T-helper 17 cell (primary cell): ENCODE measurements at regions not wholly inside any gene's neighbourhood (a gene's known extent, or its start where the extent isn't known, plus 50 kb on each side); places are given as distances from the start of the nearest gene placed in this dataset.
"Not testable (repeated sequence)": the region's sequence is repeated elsewhere in the genome, so short reads cannot be mapped to it uniquely, and the experiment has no call there.

ENCODE experiments used
- ATAC-seq: fragments of 150-1000 bp; cut with Tn5 transposase; 2 replicates; pipeline ENCODE4 v1.10.0; 2021; ENCODE audit warnings: mild to moderate bottlenecking, moderate library complexity
- DNase-seq, 3 donors: peaks; one replicate each; pipeline versions ENCODE4 v3.0.0 to v3.0.0-alpha.2; 2020 to 2021
- H3K9me3 ChIP-seq: one replicate; pipeline ENCODE4 v1.7.0; 2013; ENCODE audit warnings: low read length, mild to moderate bottlenecking; ENCODE audit not compliant: control insufficient read depth, poor library complexity, severe bottlenecking
- H3K27ac Mint-ChIP-seq: one replicate; pipeline ENCODE4 v1.8.0; 2022; ENCODE audit warnings: mild to moderate bottlenecking, moderate library complexity, mixed read lengths
- H3K27me3 Mint-ChIP-seq: one replicate; pipeline ENCODE4 v1.8.0; 2022; ENCODE audit warnings: mixed read lengths
- H3K36me3 Mint-ChIP-seq: one replicate; pipeline ENCODE4 v1.8.0; 2022; ENCODE audit warnings: low read depth, mixed read lengths
- H3K4me1 Mint-ChIP-seq: one replicate; pipeline ENCODE4 v1.8.0; 2022; ENCODE audit warnings: mild to moderate bottlenecking, mixed read lengths
- H3K4me3 Mint-ChIP-seq: one replicate; pipeline ENCODE4 v1.8.0; 2022; ENCODE audit warnings: mild to moderate bottlenecking, moderate library complexity, mixed read lengths

- not testable (repeated sequence) for ATAC-seq, H3K27ac Mint-ChIP-seq, H3K4me1 Mint-ChIP-seq, H3K9me3 ChIP-seq, H3K36me3 Mint-ChIP-seq, H3K27me3 Mint-ChIP-seq, H3K4me3 Mint-ChIP-seq, DNase-seq
These were observed 294.6 kb downstream of the CCDC74A start for GRCh38 chr2:131822237-131822721.

GRCh38 chr2:131823058-131823457 lies 295.4 kb downstream of the CCDC74A start:
- H3K27me3 Mint-ChIP-seq, H3K4me3 Mint-ChIP-seq, H3K9me3 ChIP-seq, DNase-seq, H3K36me3 Mint-ChIP-seq, H3K27ac Mint-ChIP-seq, ATAC-seq, H3K4me1 Mint-ChIP-seq: not testable (repeated sequence)

GRCh38 chr2:131824986-131825385 lies 297.3 kb downstream of the CCDC74A start:
- H3K27ac Mint-ChIP-seq, H3K4me1 Mint-ChIP-seq, DNase-seq, H3K36me3 Mint-ChIP-seq, H3K9me3 ChIP-seq, H3K27me3 Mint-ChIP-seq, H3K4me3 Mint-ChIP-seq, ATAC-seq: not testable (repeated sequence)

- H3K27ac Mint-ChIP-seq = no peak overlapping the region
- no peak overlapping the region for H3K4me3 Mint-ChIP-seq
- no peaks in the 10 kb centered on the region for H3K9me3 ChIP-seq
- no peaks in the 10 kb centered on the region for H3K4me1 Mint-ChIP-seq
- no peaks in the 10 kb centered on the region for H3K27me3 Mint-ChIP-seq
- ATAC-seq (no peak), DNase-seq (no peak)
- H3K36me3 Mint-ChIP-seq = no peaks in the 10 kb centered on the region
These were observed 299.9 kb downstream of the CCDC74A start for GRCh38 chr2:131827481-131828163.

GRCh38 chr2:131828164-131828561 lies 300.5 kb downstream of the CCDC74A start:
- no peaks in the 10 kb centered on the region for H3K36me3 Mint-ChIP-seq
- no peaks in the 10 kb centered on the region for H3K9me3 ChIP-seq
- no peak overlapping the region for H3K27ac Mint-ChIP-seq
- no peaks in the 10 kb centered on the region for H3K4me1 Mint-ChIP-seq
- H3K4me3 Mint-ChIP-seq = no peak overlapping the region
- ATAC-seq (no peak), DNase-seq (no peak)
- no peaks in the 10 kb centered on the region for H3K27me3 Mint-ChIP-seq

GRCh38 chr2:131828633-131829455 lies 301.2 kb downstream of the CCDC74A start:
- not testable (repeated sequence) for DNase-seq, H3K4me1 Mint-ChIP-seq, ATAC-seq, H3K4me3 Mint-ChIP-seq, H3K36me3 Mint-ChIP-seq, H3K27me3 Mint-ChIP-seq, H3K27ac Mint-ChIP-seq, H3K9me3 ChIP-seq

GRCh38 chr2:131829456-131830241 lies 302.0 kb downstream of the CCDC74A start:
- H3K27me3 Mint-ChIP-seq, H3K27ac Mint-ChIP-seq, H3K36me3 Mint-ChIP-seq, H3K4me3 Mint-ChIP-seq, H3K9me3 ChIP-seq, H3K4me1 Mint-ChIP-seq, ATAC-seq, DNase-seq: not testable (repeated sequence)

- H3K4me3 Mint-ChIP-seq, H3K9me3 ChIP-seq, H3K36me3 Mint-ChIP-seq, H3K4me1 Mint-ChIP-seq, H3K27ac Mint-ChIP-seq, H3K27me3 Mint-ChIP-seq, ATAC-seq, DNase-seq: not testable (repeated sequence)
These were observed 302.7 kb downstream of the CCDC74A start for GRCh38 chr2:131830242-131830945.

GRCh38 chr2:131830946-131831310 lies 303.2 kb downstream of the CCDC74A start:
- not testable (repeated sequence) for H3K4me3 Mint-ChIP-seq, DNase-seq, H3K9me3 ChIP-seq, H3K27ac Mint-ChIP-seq, ATAC-seq, H3K4me1 Mint-ChIP-seq, H3K36me3 Mint-ChIP-seq, H3K27me3 Mint-ChIP-seq

GRCh38 chr2:131831450-131832208 lies 303.9 kb downstream of the CCDC74A start:
- not testable (repeated sequence) for H3K27ac Mint-ChIP-seq, ATAC-seq, H3K4me3 Mint-ChIP-seq

GRCh38 chr2:131832209-131832780 lies 304.6 kb downstream of the CCDC74A start:
- not testable (repeated sequence) for H3K27ac Mint-ChIP-seq

More at GRCh38 chr2:131831450-131832208, 303.9 kb downstream of the CCDC74A start:
- H3K4me1 Mint-ChIP-seq, H3K27me3 Mint-ChIP-seq, DNase-seq, H3K36me3 Mint-ChIP-seq, H3K9me3 ChIP-seq: not testable (repeated sequence)

GRCh38 chr2:131832917-131833316 lies 305.2 kb downstream of the CCDC74A start:
- not testable (repeated sequence) for H3K36me3 Mint-ChIP-seq, H3K27ac Mint-ChIP-seq, H3K4me1 Mint-ChIP-seq, ATAC-seq, H3K9me3 ChIP-seq, H3K4me3 Mint-ChIP-seq, DNase-seq
- peaks cover 15% of the 10 kb centered on the region for H3K27me3 Mint-ChIP-seq

More at GRCh38 chr2:131832209-131832780, 304.6 kb downstream of the CCDC74A start:
- H3K9me3 ChIP-seq, H3K36me3 Mint-ChIP-seq, ATAC-seq, H3K4me1 Mint-ChIP-seq, DNase-seq, H3K4me3 Mint-ChIP-seq: not testable (repeated sequence)
- H3K27me3 Mint-ChIP-seq = peaks cover 10% of the 10 kb centered on the region
